Lower leg skin (tissue), 3 donors: ENCODE measurements at regions not wholly inside any gene's neighbourhood (a gene's known extent, or its start where the extent isn't known, plus 50 kb on each side); places are given as distances from the start of the nearest gene placed in this dataset.

ENCODE experiments used
- POLR2A ChIP-seq, 2 donors: fragments of 450-650 bp; IDR thresholded peaks; one replicate each; pipeline ENCODE4 v1.6.1; 2016 to 2017; ENCODE audit warnings: antibody characterized with exemption in 2 of 2, mild to moderate bottlenecking in 1 of 2, moderate library complexity in 1 of 2
- TF ChIP-seq, protein P1 (sequence below), 3 donors: fragments of 450-650 bp; IDR thresholded peaks; one replicate each; pipeline ENCODE4 v1.5.1; 2016; ENCODE audit warnings: antibody characterized with exemption in 3 of 3, mild to moderate bottlenecking in 3 of 3, moderate library complexity in 2 of 3

- TF ChIP-seq, protein P1, sequence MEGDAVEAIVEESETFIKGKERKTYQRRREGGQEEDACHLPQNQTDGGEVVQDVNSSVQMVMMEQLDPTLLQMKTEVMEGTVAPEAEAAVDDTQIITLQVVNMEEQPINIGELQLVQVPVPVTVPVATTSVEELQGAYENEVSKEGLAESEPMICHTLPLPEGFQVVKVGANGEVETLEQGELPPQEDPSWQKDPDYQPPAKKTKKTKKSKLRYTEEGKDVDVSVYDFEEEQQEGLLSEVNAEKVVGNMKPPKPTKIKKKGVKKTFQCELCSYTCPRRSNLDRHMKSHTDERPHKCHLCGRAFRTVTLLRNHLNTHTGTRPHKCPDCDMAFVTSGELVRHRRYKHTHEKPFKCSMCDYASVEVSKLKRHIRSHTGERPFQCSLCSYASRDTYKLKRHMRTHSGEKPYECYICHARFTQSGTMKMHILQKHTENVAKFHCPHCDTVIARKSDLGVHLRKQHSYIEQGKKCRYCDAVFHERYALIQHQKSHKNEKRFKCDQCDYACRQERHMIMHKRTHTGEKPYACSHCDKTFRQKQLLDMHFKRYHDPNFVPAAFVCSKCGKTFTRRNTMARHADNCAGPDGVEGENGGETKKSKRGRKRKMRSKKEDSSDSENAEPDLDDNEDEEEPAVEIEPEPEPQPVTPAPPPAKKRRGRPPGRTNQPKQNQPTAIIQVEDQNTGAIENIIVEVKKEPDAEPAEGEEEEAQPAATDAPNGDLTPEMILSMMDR (IDR thresholded peaks at IDR 0.05): no peak
- TF ChIP-seq POLR2A (IDR thresholded peaks at IDR 0.05): no peak
Observed at GRCh38 chr13:93169980-93170379, 56.6 kb upstream of the GPC6 start.
